Left lobe of liver (tissue), 2 donors: ENCODE measurements at regions not wholly inside any gene's neighbourhood (a gene's known extent, or its start where the extent isn't known, plus 50 kb on each side); places are given as distances from the start of the nearest gene placed in this dataset.
"Not testable (repeated sequence)": the region's sequence is repeated elsewhere in the genome, so short reads cannot be mapped to it uniquely, and the experiment has no call there.

ENCODE experiments used
- ATAC-seq: fragments of 200-7000 bp; cut with Tn5 transposase; one replicate; pipeline ENCODE4 v1.9.1; 2020; ENCODE audit warnings: mild to moderate bottlenecking, moderate library complexity
- DNase-seq: peaks from one replicate; pipeline ENCODE4 v3.0.0-alpha.2; 2020; ENCODE audit warnings: low spot score
- donor health status: DM: no; HTN: no; CAD: no; lungs with moderate emphysema.
- donor health status: DM: no; HTN: yes; CAD: no.

- DNase-seq (no peak), ATAC-seq (no peak)
Measured at GRCh38 chr21:19489930-19490329, 1086.3 kb upstream of the TMPRSS15 start.

DNA sequence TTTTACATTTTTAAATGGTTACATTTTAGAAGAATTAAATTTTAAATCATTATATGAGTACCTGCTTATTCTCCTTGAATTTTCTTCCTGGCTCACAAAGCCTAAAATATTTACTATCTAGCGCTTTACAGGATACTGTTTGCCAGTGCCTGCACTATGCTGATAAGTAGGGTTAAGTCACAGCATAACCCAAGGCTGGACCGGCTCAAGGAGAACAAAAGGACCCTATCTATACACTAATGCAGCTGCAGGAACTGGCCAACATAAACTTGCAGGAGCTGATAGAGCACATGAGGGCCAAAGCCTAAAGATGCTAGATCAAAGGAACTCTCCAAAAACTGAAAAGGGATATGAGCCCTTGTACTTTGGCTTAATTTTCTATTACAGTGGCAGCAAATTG, 1086.9 kb upstream of the TMPRSS15 start:
- DNase-seq (no peak), ATAC-seq (no peak)

DNA sequence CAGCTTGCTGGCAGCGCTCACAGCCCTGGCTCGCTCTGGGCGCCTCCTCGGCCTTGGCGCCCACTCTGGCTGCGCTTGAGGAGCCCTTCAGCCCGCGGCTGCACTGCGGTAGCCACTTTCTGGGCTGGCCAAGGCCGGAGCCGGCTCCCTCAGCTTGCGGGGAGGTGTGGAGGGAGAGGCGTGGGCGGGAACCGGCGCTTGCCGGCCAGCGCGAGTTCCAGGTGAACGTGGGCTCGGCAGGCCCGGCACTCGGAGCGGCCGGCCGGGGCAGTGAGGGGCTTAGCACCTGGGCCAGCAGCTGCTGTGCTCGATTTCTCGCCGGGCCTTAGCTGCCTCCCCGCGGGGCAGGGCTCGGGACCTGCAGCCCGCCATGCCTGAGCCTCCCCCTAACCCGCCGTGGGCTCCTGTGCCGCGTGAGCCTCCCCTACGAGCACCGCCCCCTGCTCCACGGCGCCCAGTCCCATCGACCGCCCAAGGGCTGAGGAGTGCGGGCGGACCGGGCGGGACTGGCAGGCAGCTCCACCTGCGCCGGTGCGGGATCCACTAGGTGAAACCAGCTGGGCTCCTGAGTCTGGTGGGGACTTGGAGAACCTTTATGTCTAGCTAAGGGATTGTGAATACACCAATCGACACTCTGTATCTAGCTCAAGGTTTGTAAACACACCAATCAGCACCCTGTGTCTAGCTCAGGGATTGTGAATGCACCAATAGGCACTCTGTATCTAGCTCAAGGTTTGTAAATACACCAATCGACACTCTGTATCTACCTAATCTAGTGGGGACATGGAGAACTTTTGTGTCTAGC, 1090.1 kb upstream of the TMPRSS15 start:
- not testable (repeated sequence) for DNase-seq, ATAC-seq

- DNase-seq: no peak
- no peak for ATAC-seq
Measured at GRCh38 chr21:19501115-19501514, 1097.5 kb upstream of the TMPRSS15 start.

GRCh38 chr21:19507682-19508260, 1104.2 kb upstream of the TMPRSS15 start:
- ATAC-seq (no peak), DNase-seq (no peak)

DNA sequence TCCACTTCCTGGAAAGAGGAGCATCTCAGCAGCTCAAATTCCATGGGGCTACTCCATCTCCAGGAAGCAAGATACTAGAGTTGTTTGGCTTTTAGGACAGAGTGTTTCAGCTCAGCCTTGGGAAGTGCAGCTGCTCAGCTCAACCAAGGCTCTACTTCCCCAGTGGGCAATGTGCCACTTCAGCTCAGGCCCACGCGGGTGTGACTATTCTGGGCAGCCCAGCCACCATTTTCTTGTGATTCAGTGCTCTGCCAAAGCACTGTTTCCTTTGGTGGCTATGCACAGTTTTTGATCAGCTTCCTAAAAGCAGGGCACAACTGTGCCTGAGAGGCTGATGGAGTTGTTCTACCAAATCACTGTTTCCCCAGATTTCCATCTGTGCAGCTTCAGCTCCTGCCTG, 1104.9 kb upstream of the TMPRSS15 start:
- no peak for ATAC-seq
- DNase-seq: no peak

GRCh38 chr21:19508844-19509243, 1105.3 kb upstream of the TMPRSS15 start:
- no peak for DNase-seq
- no peak for ATAC-seq

DNA sequence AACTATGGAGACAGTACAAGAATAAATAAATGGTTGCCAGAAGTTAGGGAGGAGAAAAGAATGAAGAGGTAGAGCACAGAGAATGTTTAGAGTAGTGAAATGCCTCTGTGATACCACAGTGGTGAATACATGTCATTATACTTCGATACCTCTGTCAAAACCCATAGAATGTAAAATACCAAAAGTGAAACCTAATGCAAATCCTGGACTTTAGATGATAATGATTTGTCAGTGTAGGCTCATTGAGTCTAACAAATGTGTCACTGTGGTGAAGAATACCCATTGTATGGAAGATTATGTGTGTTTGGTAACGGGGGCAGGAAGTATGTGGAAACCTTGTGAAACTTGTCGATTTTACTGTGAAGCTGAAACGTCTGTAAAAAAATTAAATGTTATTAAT, 1106.5 kb upstream of the TMPRSS15 start:
- ATAC-seq: no peak
- no peak for DNase-seq

DNA sequence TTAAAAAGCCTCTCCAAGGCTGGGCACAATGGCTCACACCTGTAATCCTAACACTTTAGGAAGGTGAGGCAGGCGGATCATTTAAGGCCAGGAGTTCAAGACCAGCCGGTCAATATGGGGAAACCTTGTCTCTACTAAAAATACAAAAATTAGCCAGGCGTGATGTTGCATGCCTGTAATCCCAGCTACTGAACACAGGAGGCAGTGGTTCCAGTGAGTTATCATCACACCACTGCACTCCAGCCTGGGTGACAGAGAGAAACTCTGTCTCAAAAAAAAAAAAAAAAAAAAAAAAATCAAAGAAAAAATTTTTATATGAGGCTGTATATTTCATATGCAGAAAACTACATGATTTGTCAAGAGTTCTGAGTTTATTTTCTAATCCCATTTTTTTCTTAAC, 1107.1 kb upstream of the TMPRSS15 start:
- DNase-seq (no peak), ATAC-seq (no peak)

GRCh38 chr21:19522381-19522780, 1118.8 kb upstream of the TMPRSS15 start:
- ATAC-seq (no peak), DNase-seq (no peak)

DNA sequence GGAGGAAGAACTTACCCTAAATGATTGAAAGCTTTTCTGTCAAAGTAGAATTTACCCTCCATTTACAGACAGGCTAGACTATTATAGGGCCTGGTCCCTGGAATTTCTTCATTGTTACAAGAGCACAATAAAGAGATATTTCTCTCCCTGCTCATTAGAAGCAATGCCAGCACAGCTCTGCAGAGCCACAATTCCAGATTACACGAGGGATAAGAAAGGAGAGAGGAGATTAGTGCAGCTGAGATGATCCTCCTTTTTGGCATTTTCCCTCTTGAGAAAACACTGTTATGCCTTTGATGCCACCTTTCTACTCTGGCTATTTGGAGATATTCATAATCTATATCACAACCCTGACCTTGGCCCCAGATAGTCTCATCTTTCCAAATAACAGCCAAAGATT, 1119.5 kb upstream of the TMPRSS15 start:
- DNase-seq (no peak), ATAC-seq (no peak)

- DNase-seq (no peak), ATAC-seq (no peak)
Measured at GRCh38 chr21:19523746-19524145, 1120.2 kb upstream of the TMPRSS15 start.

DNA sequence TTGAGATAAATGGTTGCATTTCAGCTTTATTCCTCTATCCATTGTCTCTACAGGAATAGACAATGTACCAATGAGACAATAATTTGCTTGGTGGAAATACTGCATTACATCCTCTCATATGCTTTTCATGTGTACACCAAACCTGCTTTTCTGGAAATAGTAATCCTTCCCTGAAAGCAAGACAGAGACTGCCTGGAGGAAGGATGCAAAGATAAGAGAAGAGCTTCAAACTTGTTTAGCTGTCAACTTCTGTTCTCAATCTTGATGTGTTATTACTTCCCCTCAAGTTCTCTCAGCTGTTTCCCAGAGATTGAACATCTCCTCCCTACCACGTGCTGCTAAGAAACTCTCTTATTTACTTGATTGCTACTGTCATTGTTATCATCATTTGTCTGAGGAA, 1125.4 kb upstream of the TMPRSS15 start:
- DNase-seq (no peak), ATAC-seq (no peak)

DNA sequence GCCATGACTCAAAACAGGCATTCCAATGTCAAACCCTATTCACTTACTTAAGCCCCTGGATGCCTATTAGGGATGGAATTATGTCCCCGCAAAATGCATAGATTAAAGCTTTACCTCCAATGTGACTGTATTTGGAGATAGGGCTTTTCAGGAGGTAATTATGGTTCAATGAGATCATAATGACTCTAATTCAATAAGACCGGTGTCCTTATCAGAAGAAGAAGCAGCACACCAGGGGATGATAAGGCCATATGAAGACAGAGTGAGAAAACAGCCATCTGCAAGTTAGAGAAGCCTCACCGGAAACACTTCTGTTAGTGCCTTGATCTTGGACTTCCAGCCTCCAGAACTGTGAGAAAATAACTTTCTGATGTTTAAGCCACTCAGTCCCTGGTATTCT, 1131.8 kb upstream of the TMPRSS15 start:
- DNase-seq (no peak), ATAC-seq (no peak)

- no peak for ATAC-seq
- DNase-seq: no peak
Measured at GRCh38 chr21:19537116-19537515, 1133.5 kb upstream of the TMPRSS15 start.

- DNase-seq (no peak), ATAC-seq (no peak)
Measured at GRCh38 chr21:19540287-19540686, 1136.7 kb upstream of the TMPRSS15 start.

DNA sequence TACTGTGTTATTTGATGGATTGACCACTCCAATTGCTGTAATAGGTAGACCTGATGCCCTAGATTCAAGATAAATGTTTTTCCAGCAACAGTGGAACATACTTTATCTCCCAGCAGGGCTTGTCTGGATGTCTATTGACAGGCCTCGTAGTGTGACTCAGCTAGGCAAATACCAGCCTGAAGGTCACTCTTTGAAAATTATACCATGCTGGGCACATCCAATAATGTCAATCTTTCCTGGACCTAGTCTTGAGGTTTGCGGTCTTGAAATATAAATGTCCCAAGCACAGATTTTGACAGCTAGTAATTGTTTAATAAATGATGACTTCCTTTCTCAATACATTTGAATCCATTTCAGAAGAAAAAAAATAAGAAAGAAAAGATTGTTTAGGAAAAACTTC, 1138.0 kb upstream of the TMPRSS15 start:
- DNase-seq: no peak
- ATAC-seq: no peak

DNA sequence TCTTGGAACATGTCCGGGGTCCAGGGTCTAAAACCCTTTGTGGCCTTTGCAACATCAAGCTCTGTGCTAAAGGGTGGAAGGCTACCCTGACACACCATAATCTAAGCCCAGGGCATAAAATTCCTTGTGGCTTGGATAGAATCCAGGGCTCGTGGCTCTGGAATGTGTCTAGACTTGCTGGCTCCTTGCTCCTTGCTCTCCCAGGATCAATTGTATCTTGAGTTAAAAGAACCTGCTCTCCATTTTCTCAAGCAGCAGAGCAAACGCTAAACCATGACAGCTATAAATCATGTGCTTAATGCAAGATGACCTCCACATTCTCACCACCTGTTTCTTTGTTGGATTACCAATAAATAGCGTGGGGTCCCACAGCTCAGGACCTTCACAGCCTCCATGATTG, 1140.9 kb upstream of the TMPRSS15 start:
- not testable (repeated sequence) for DNase-seq, ATAC-seq

GRCh38 chr21:19547951-19548840, 1144.6 kb upstream of the TMPRSS15 start:
- no peak for DNase-seq
- no peak for ATAC-seq

DNA sequence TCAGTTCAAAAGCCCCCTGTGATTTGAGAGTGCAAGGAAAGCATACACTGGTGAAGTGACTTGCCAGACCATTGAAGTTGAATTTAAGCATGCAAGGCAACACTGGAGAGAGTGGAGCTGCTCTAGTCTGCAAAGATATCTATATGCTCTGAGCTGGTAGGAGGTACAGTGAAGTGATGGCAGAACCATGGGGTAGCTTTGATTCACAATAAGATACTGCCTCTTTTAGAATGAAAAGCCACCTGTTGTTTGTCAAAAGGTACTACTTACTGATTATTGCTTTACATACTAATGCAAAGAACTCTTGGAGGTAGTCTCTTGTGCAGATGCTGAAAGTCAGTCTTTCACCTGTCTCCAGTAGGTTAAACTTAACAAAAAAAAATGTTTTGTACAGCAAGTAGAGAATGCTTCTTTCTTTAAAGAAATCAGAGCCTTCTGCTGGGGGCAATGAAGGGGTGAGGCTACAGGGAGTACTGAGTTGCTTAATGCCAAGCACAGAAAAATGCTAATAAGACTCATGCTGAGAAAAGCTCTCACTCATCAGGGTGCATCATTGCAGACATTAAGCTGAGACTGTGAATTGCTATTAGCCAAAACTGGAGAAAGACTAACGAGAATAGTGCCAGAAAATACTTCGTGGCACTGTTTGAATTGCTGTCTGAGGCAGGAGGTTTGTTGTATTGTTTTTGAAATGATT, 1150.5 kb upstream of the TMPRSS15 start:
- DNase-seq (no peak), ATAC-seq (no peak)

DNA sequence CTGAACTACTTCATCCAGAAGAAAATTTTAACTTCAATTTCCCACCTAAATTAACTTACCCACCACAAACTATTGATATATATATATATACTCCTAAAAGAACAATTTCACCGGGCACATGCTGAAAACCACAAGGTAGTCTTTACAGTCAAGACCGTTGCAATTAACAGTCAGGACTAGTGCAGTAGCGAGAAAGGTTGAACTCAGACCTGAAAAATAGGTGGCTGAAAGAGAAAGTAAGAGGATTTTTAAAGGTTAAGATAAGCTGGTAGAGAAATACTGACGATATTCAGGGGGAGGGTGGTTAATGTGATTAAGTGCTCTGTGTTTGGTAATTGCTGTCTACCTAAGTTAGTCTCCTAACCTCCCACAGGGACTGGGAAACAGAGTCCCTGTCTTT, 1153.5 kb upstream of the TMPRSS15 start:
- DNase-seq (no peak), ATAC-seq (no peak)
